Kidney tubule cell (primary cell): ENCODE measurements at regions not wholly inside any gene's neighbourhood (a gene's known extent, or its start where the extent isn't known, plus 50 kb on each side); places are given as distances from the start of the nearest gene placed in this dataset.

Experiments used
- DNase-seq: peaks from one replicate; pipeline ENCODE4 v3.0.0-alpha.2; 2018; ENCODE audit warnings: low spot score

GRCh38 chr9:99282406-99282805 is 60.3 kb downstream of the SEC61B start:
- no peak for DNase-seq

GRCh38 chr9:99285965-99286364 is 63.9 kb downstream of the SEC61B start:
- no peak for DNase-seq

GRCh38 chr9:99286536-99286935 is 64.5 kb downstream of the SEC61B start:
- peak; percentile 20 for DNase-seq

GRCh38 chr9:99287641-99288040 is 65.6 kb downstream of the SEC61B start:
- no peak for DNase-seq

- DNase-seq = no peak
Measured at GRCh38 chr9:99288830-99289229, 66.7 kb downstream of the SEC61B start.

GRCh38 chr9:99294850-99295461 is 72.9 kb downstream of the SEC61B start:
- no peak for DNase-seq

- no peak for DNase-seq
Measured at GRCh38 chr9:99296291-99296951, 74.3 kb downstream of the SEC61B start.

- DNase-seq = no peak
Measured at GRCh38 chr9:99298614-99299013, 76.5 kb downstream of the SEC61B start.

- DNase-seq = peak; percentile 77
Measured at GRCh38 chr9:99299211-99300102, 77.4 kb downstream of the SEC61B start.

- no peak for DNase-seq
Measured at GRCh38 chr9:99300103-99300439, 78.0 kb downstream of the SEC61B start.

- no peak for DNase-seq
Measured at GRCh38 chr9:99300603-99301002, 78.5 kb downstream of the SEC61B start.

- DNase-seq = no peak
Measured at GRCh38 chr9:99303177-99303576, 81.1 kb downstream of the SEC61B start.

GRCh38 chr9:99305124-99305523 is 83.0 kb downstream of the SEC61B start:
- DNase-seq = no peak

- DNase-seq = no peak
Measured at GRCh38 chr9:99305820-99306811, 84.0 kb downstream of the SEC61B start.

- DNase-seq = peak; percentile 30
Measured at GRCh38 chr9:99307851-99308250, 85.8 kb downstream of the SEC61B start.

- no peak for DNase-seq
Measured at GRCh38 chr9:99309141-99309939, 87.3 kb downstream of the SEC61B start.

GRCh38 chr9:99312736-99313135 is 90.7 kb downstream of the SEC61B start:
- DNase-seq = no peak

GRCh38 chr9:99319048-99319447 is 97.0 kb downstream of the SEC61B start:
- DNase-seq = no peak

GRCh38 chr9:99322299-99322698 is 100.2 kb downstream of the SEC61B start:
- no peak for DNase-seq

GRCh38 chr9:99326112-99326916 is 104.2 kb downstream of the SEC61B start:
- no peak for DNase-seq
